ENCODE measurements at regions not wholly inside any gene's neighbourhood (a gene's known extent, or its start where the extent isn't known, plus 50 kb on each side); places are given as distances from the start of the nearest gene placed in this dataset.
"Not testable (repeated sequence)": the region's sequence is repeated elsewhere in the genome, so short reads cannot be mapped to it uniquely, and the experiment has no call there.

- H3K4me1 Mint-ChIP-seq (ENCODE audit: low read depth, unreplicated experiment); CTCF ChIA-PET; H3K27ac Mint-ChIP-seq (ENCODE audit: unreplicated experiment); H3K9me3 Mint-ChIP-seq (ENCODE audit: low read depth, unreplicated experiment); BruUV-seq (replicated peaks); H3K27me3 Mint-ChIP-seq (ENCODE audit: unreplicated experiment); H3K36me3 Mint-ChIP-seq (ENCODE audit: insufficient read depth, unreplicated experiment); DNase-seq; intact Hi-C loops (cut with micrococcal nuclease; ENCODE audit: unreplicated experiment); H3K4me3 Mint-ChIP-seq (ENCODE audit: low read depth, unreplicated experiment): not testable (repeated sequence)
Measured at GRCh38 chr1:83369853-83370252, 629.1 kb downstream of the TTLL7 start.

GRCh38 chr1:83365320-83365719, 633.6 kb downstream of the TTLL7 start:
- BruUV-seq (replicated peaks); H3K27me3 Mint-ChIP-seq (ENCODE audit: unreplicated experiment); CTCF ChIA-PET; DNase-seq; H3K27ac Mint-ChIP-seq (ENCODE audit: unreplicated experiment); H3K4me3 Mint-ChIP-seq (ENCODE audit: low read depth, unreplicated experiment); intact Hi-C loops (cut with micrococcal nuclease; ENCODE audit: unreplicated experiment); H3K4me1 Mint-ChIP-seq (ENCODE audit: low read depth, unreplicated experiment); H3K9me3 Mint-ChIP-seq (ENCODE audit: low read depth, unreplicated experiment); H3K36me3 Mint-ChIP-seq (ENCODE audit: insufficient read depth, unreplicated experiment): not testable (repeated sequence)

GRCh38 chr1:83345375-83345774, 653.6 kb downstream of the TTLL7 start:
- H3K4me3 Mint-ChIP-seq (ENCODE audit: low read depth, unreplicated experiment); H3K36me3 Mint-ChIP-seq (ENCODE audit: insufficient read depth, unreplicated experiment); BruUV-seq (replicated peaks); CTCF ChIA-PET; H3K27me3 Mint-ChIP-seq (ENCODE audit: unreplicated experiment); H3K4me1 Mint-ChIP-seq (ENCODE audit: low read depth, unreplicated experiment); H3K9me3 Mint-ChIP-seq (ENCODE audit: low read depth, unreplicated experiment); DNase-seq; intact Hi-C loops (cut with micrococcal nuclease; ENCODE audit: unreplicated experiment); H3K27ac Mint-ChIP-seq (ENCODE audit: unreplicated experiment): not testable (repeated sequence)

- intact Hi-C loops (cut with micrococcal nuclease; ENCODE audit: unreplicated experiment); H3K4me1 Mint-ChIP-seq (ENCODE audit: low read depth, unreplicated experiment); H3K4me3 Mint-ChIP-seq (ENCODE audit: low read depth, unreplicated experiment); H3K27ac Mint-ChIP-seq (ENCODE audit: unreplicated experiment); DNase-seq; H3K27me3 Mint-ChIP-seq (ENCODE audit: unreplicated experiment); BruUV-seq (replicated peaks); H3K9me3 Mint-ChIP-seq (ENCODE audit: low read depth, unreplicated experiment); H3K36me3 Mint-ChIP-seq (ENCODE audit: insufficient read depth, unreplicated experiment); CTCF ChIA-PET: not testable (repeated sequence)
Measured at GRCh38 chr1:83343767-83344166, 655.2 kb downstream of the TTLL7 start.

- H3K27me3 Mint-ChIP-seq (ENCODE audit: unreplicated experiment); CTCF ChIA-PET; H3K4me3 Mint-ChIP-seq (ENCODE audit: low read depth, unreplicated experiment); H3K4me1 Mint-ChIP-seq (ENCODE audit: low read depth, unreplicated experiment); H3K36me3 Mint-ChIP-seq (ENCODE audit: insufficient read depth, unreplicated experiment); H3K9me3 Mint-ChIP-seq (ENCODE audit: low read depth, unreplicated experiment); H3K27ac Mint-ChIP-seq (ENCODE audit: unreplicated experiment); BruUV-seq (replicated peaks); intact Hi-C loops (cut with micrococcal nuclease; ENCODE audit: unreplicated experiment); DNase-seq: not testable (repeated sequence)
Measured at GRCh38 chr1:83342995-83343394, 655.9 kb downstream of the TTLL7 start.

- H3K36me3 Mint-ChIP-seq (ENCODE audit: insufficient read depth, unreplicated experiment); H3K27me3 Mint-ChIP-seq (ENCODE audit: unreplicated experiment); CTCF ChIA-PET; H3K4me3 Mint-ChIP-seq (ENCODE audit: low read depth, unreplicated experiment); intact Hi-C loops (cut with micrococcal nuclease; ENCODE audit: unreplicated experiment); H3K4me1 Mint-ChIP-seq (ENCODE audit: low read depth, unreplicated experiment); H3K27ac Mint-ChIP-seq (ENCODE audit: unreplicated experiment); DNase-seq; BruUV-seq (replicated peaks): not testable (repeated sequence)
- H3K9me3 Mint-ChIP-seq (ENCODE audit: low read depth, unreplicated experiment): peaks cover 10% of the 10 kb centered on the region
Measured at GRCh38 chr1:83332308-83332707, 666.6 kb downstream of the TTLL7 start.

GRCh38 chr1:83318366-83318765, 680.6 kb downstream of the TTLL7 start:
- no TSS peak for BruUV-seq (replicated peaks)

GRCh38 chr1:83315446-83315845, 683.5 kb downstream of the TTLL7 start:
- BruUV-seq (replicated peaks); H3K36me3 Mint-ChIP-seq (ENCODE audit: insufficient read depth, unreplicated experiment); DNase-seq; H3K27ac Mint-ChIP-seq (ENCODE audit: unreplicated experiment); intact Hi-C loops (cut with micrococcal nuclease; ENCODE audit: unreplicated experiment); H3K4me1 Mint-ChIP-seq (ENCODE audit: low read depth, unreplicated experiment); H3K9me3 Mint-ChIP-seq (ENCODE audit: low read depth, unreplicated experiment); CTCF ChIA-PET; H3K4me3 Mint-ChIP-seq (ENCODE audit: low read depth, unreplicated experiment); H3K27me3 Mint-ChIP-seq (ENCODE audit: unreplicated experiment): not testable (repeated sequence)

More at GRCh38 chr1:83318366-83318765, 680.6 kb downstream of the TTLL7 start:
- DNase-seq: no peak
- no peaks in the 10 kb centered on the region for H3K27me3 Mint-ChIP-seq (ENCODE audit: unreplicated experiment)
- CTCF ChIA-PET: no interaction called here
- H3K4me1 Mint-ChIP-seq (ENCODE audit: low read depth, unreplicated experiment): no peaks in the 10 kb centered on the region
- H3K36me3 Mint-ChIP-seq (ENCODE audit: insufficient read depth, unreplicated experiment): no peaks in the 10 kb centered on the region
- no peak overlapping the region for H3K4me3 Mint-ChIP-seq (ENCODE audit: low read depth, unreplicated experiment)
- no peak overlapping the region for H3K27ac Mint-ChIP-seq (ENCODE audit: unreplicated experiment)
- H3K9me3 Mint-ChIP-seq (ENCODE audit: low read depth, unreplicated experiment): peaks cover under 1% of the 10 kb centered on the region
- intact Hi-C loops (cut with micrococcal nuclease; ENCODE audit: unreplicated experiment): no loop called here
- TF ChIP-seq CTCF (IDR thresholded peaks at IDR 0.05; ENCODE audit: unreplicated experiment): no peak

- not testable (repeated sequence) for H3K4me1 Mint-ChIP-seq (ENCODE audit: low read depth, unreplicated experiment)
Measured at GRCh38 chr1:83310161-83310560, 688.8 kb downstream of the TTLL7 start.

GRCh38 chr1:83309035-83309434, 689.9 kb downstream of the TTLL7 start:
- H3K9me3 Mint-ChIP-seq (ENCODE audit: low read depth, unreplicated experiment); H3K27me3 Mint-ChIP-seq (ENCODE audit: unreplicated experiment); CTCF ChIA-PET; H3K4me3 Mint-ChIP-seq (ENCODE audit: low read depth, unreplicated experiment); H3K36me3 Mint-ChIP-seq (ENCODE audit: insufficient read depth, unreplicated experiment); H3K27ac Mint-ChIP-seq (ENCODE audit: unreplicated experiment); intact Hi-C loops (cut with micrococcal nuclease; ENCODE audit: unreplicated experiment); DNase-seq; H3K4me1 Mint-ChIP-seq (ENCODE audit: low read depth, unreplicated experiment); BruUV-seq (replicated peaks): not testable (repeated sequence)

More at GRCh38 chr1:83310161-83310560, 688.8 kb downstream of the TTLL7 start:
- DNase-seq; CTCF ChIA-PET; H3K27me3 Mint-ChIP-seq (ENCODE audit: unreplicated experiment); H3K4me3 Mint-ChIP-seq (ENCODE audit: low read depth, unreplicated experiment); H3K9me3 Mint-ChIP-seq (ENCODE audit: low read depth, unreplicated experiment); H3K27ac Mint-ChIP-seq (ENCODE audit: unreplicated experiment); intact Hi-C loops (cut with micrococcal nuclease; ENCODE audit: unreplicated experiment); H3K36me3 Mint-ChIP-seq (ENCODE audit: insufficient read depth, unreplicated experiment); BruUV-seq (replicated peaks): not testable (repeated sequence)
